ENCODE measurements at regions not wholly inside any gene's neighbourhood (a gene's known extent, or its start where the extent isn't known, plus 50 kb on each side); places are given as distances from the start of the nearest gene placed in this dataset.

- TF ChIP-seq CTCF (IDR thresholded peaks at IDR 0.05; ENCODE audit: borderline replicate concordance, extremely low read depth, low read length, poor library complexity, severe bottlenecking) (no peak), EZH2 (IDR thresholded peaks at IDR 0.05; ENCODE audit: borderline replicate concordance, low read depth, low read length, severe bottlenecking) (no peak)
These were observed 287.9 kb upstream of the FERMT1 start for GRCh38 chr20:6410721-6411120.

All from DND-41 (cell line).